CD4-positive, alpha-beta T cell (primary cell): ENCODE measurements at regions not wholly inside any gene's neighbourhood (a gene's known extent, or its start where the extent isn't known, plus 50 kb on each side); places are given as distances from the start of the nearest gene placed in this dataset.

Source experiments
- ATAC-seq: fragments of 200-7000 bp; cut with Tn5 transposase; one replicate; pipeline ENCODE4 v1.10.0; 2022; ENCODE audit warnings: mild to moderate bottlenecking; ENCODE audit not compliant: poor library complexity
- CTCF ChIA-PET: fragments of 350-600 bp; sonication (Branson Sonifier 250); formaldehyde crosslinking; loops from one replicate; lab custom pipeline; 2021; ENCODE audit warnings: antibody characterized with exemption, inconsistent platforms; lab: Charles Lee
- POLR2A ChIA-PET: fragments of 350-600 bp; sonication (Branson Sonifier 250); formaldehyde crosslinking; loops from one replicate; lab custom pipeline; 2021; ENCODE audit warnings: antibody characterized with exemption, inconsistent platforms; lab: Charles Lee
- DNase-seq, 14 experiments: peaks; one replicate each; pipeline ENCODE4 v3.0.0-alpha.2; 2013 to 2020; ENCODE audit warnings: mixed read lengths in 2 of 14
- H3K27ac ChIP-seq, 2 donors: one replicate each; pipeline versions ENCODE4 v1.5.1 to v1.7.0; 2013; ENCODE audit warnings: low read length in 2 of 2, low read depth in 1 of 2, mild to moderate bottlenecking in 1 of 2
- H3K27me3 ChIP-seq, 2 experiments: 1 replicate in 1 of 2; 2 replicates in 1 of 2; pipeline versions ENCODE4 v1.6.1 to v1.7.0; 2013; ENCODE audit warnings: low read length in 2 of 2, control low read depth in 1 of 2, mild to moderate bottlenecking in 1 of 2, moderate library complexity in 1 of 2; ENCODE audit not compliant: insufficient read depth in 2 of 2, control insufficient read depth in 1 of 2
- H3K36me3 ChIP-seq: one replicate; pipeline ENCODE4 v1.6.1; 2013; ENCODE audit warnings: low read length, control low read depth; ENCODE audit not compliant: insufficient read depth
- H3K4me1 ChIP-seq: one replicate; pipeline ENCODE4 v1.6.1; 2013; ENCODE audit warnings: low read length, control low read depth; ENCODE audit not compliant: insufficient read depth
- H3K4me3 ChIP-seq: one replicate; pipeline ENCODE4 v1.5.1; 2013; ENCODE audit warnings: mild to moderate bottlenecking, low read length, moderate library complexity
- H3K9me3 ChIP-seq, 2 experiments: 1 replicate in 1 of 2; 2 replicates in 1 of 2; pipeline versions ENCODE4 v1.6.1 to v1.7.0; 2013; ENCODE audit warnings: low read length in 2 of 2, mild to moderate bottlenecking in 2 of 2, control low read depth in 1 of 2, moderate library complexity in 1 of 2; ENCODE audit not compliant: control insufficient read depth in 1 of 2, insufficient read depth in 1 of 2
- H3K27ac Mint-ChIP-seq: one replicate; pipeline ENCODE4 v1.8.0; 2020; ENCODE audit warnings: mixed read lengths
- H3K27me3 Mint-ChIP-seq: one replicate; pipeline ENCODE4 v1.8.0; 2021; ENCODE audit warnings: mixed read lengths
- H3K36me3 Mint-ChIP-seq: one replicate; pipeline ENCODE4 v1.8.0; 2021; ENCODE audit warnings: low read depth, mixed read lengths
- H3K4me1 Mint-ChIP-seq: one replicate; pipeline ENCODE4 v1.8.0; 2021; ENCODE audit warnings: low read depth, mixed read lengths
- H3K4me3 Mint-ChIP-seq: one replicate; pipeline ENCODE4 v1.8.0; 2020; ENCODE audit warnings: mild to moderate bottlenecking, mixed read lengths
- H3K9me3 Mint-ChIP-seq: one replicate; pipeline ENCODE4 v1.8.0; 2020; ENCODE audit warnings: mixed read lengths
- intact Hi-C, 2 experiments: fragments of 100-400 bp; cut with DNase I in 1 of 2; cut with micrococcal nuclease in 1 of 2; formaldehyde crosslinking; loops; one replicate each; pipeline versions ENCODE4 v1.15.1 to v1.9.0; 2023 to 2025; cut with DNase I, micrococcal nuclease
- TF ChIP-seq, protein P1 (sequence below): fragments of 200-600 bp; IDR thresholded peaks from one replicate; pipeline ENCODE4 v1.8.0; 2022; ENCODE audit warnings: antibody characterized with exemption, mild to moderate bottlenecking

DNA sequence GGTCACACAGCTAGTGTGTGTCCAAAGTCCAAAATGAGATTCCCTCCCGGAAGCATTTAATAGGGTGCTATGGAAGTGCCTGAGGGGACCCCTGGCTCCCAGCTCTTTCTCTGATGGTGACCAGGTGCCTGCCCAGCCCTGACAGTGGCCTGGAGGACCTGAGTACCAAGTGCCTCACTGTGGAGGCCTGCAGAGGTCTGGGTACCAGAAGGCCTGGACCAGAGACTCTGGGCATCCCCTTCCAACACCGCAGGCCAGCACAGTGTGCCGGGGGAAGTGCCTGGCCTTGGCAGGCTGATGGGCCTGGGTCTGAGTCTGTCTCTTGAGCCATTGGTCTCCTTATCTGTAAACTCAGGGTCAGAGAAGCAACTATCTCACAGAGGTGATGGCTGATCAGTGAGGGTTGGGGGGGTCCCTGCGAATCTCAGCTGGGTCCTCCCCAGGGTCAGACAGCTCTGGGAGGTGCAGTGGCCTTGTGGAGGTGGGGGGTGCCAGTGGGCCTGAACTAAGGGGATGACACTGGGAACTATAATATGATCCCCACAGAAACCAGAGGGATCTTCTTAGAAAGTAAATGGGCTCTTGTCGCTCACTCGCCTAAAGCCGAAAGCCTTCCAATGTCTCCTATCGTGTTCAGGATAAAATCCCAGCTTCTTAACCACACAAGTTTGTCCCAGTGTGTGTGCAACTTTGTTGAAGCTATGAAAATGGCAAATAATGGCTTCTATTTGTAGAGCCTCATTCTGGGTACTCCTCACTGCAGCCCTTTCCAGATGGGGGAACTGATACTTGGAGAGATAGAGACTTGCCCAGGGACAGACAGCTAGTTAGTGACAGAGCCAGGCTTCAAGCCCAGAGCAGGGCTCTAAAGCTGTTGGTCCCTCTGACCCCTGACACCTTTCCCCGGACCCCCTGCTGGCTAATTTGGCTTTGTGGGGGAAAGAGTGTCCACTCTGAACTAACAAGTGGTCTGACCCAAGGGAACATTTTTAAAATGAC is 225.1 kb downstream of the TFCP2L1 start:
- intact Hi-C loops = no loop called here
- no peak overlapping the region for H3K27ac ChIP-seq
- Mint-ChIP-seq H3K4me1 (no peaks in the 10 kb centered on the region), H3K4me3 (no peak overlapping the region), H3K27ac (no peak overlapping the region), H3K27me3 (peaks cover 2% of the 10 kb centered on the region), H3K9me3 (no peaks in the 10 kb centered on the region), H3K36me3 (no peaks in the 10 kb centered on the region)
- H3K27me3 ChIP-seq = no peaks in the 10 kb centered on the region
- CTCF ChIA-PET = no interaction called here
- H3K4me1 ChIP-seq = no peaks in the 10 kb centered on the region
- no peaks in the 10 kb centered on the region for H3K9me3 ChIP-seq
- DNase-seq (no peak), ATAC-seq (no peak)
- H3K36me3 ChIP-seq = no peaks in the 10 kb centered on the region
- POLR2A ChIA-PET = no interaction called here
- no peak overlapping the region for H3K4me3 ChIP-seq
- TF ChIP-seq, protein P1, sequence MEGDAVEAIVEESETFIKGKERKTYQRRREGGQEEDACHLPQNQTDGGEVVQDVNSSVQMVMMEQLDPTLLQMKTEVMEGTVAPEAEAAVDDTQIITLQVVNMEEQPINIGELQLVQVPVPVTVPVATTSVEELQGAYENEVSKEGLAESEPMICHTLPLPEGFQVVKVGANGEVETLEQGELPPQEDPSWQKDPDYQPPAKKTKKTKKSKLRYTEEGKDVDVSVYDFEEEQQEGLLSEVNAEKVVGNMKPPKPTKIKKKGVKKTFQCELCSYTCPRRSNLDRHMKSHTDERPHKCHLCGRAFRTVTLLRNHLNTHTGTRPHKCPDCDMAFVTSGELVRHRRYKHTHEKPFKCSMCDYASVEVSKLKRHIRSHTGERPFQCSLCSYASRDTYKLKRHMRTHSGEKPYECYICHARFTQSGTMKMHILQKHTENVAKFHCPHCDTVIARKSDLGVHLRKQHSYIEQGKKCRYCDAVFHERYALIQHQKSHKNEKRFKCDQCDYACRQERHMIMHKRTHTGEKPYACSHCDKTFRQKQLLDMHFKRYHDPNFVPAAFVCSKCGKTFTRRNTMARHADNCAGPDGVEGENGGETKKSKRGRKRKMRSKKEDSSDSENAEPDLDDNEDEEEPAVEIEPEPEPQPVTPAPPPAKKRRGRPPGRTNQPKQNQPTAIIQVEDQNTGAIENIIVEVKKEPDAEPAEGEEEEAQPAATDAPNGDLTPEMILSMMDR = no peak

DNA sequence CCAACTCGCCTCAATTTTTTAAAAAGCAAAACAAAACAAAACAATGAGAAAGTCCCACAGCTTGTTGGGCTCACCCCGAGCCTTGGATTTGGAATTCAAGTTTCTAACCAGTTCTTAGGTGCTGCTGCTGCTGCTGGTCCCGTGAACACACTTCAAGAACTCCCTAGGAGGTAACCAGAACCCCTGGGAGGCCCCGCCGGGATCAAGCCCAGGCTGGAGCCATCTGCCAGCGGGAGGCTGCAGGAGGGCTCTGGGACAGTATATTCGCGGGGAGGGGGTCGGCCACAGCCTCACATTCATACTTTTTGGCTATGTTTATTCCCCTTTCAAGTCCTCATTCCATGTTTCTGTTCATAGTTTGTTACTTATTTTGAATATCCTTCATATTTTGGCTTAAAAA is 223.4 kb downstream of the TFCP2L1 start:
- Mint-ChIP-seq H3K27ac (no peak overlapping the region), H3K27me3 (peaks cover 4% of the 10 kb centered on the region), H3K4me1 (no peaks in the 10 kb centered on the region), H3K36me3 (no peaks in the 10 kb centered on the region), H3K4me3 (no peak overlapping the region), H3K9me3 (no peaks in the 10 kb centered on the region)
- no peak for DNase-seq
- POLR2A ChIA-PET = no interaction called here
- Histone ChIP-seq H3K4me1 (no peaks in the 10 kb centered on the region), H3K4me3 (no peak overlapping the region), H3K36me3 (no peaks in the 10 kb centered on the region), H3K27ac (no peak overlapping the region), H3K27me3 (no peaks in the 10 kb centered on the region), H3K9me3 (no peaks in the 10 kb centered on the region)
- TF ChIP-seq, protein P1 = no peak
- intact Hi-C loops = no loop called here
- no peak for ATAC-seq
- CTCF ChIA-PET = no interaction called here

DNA sequence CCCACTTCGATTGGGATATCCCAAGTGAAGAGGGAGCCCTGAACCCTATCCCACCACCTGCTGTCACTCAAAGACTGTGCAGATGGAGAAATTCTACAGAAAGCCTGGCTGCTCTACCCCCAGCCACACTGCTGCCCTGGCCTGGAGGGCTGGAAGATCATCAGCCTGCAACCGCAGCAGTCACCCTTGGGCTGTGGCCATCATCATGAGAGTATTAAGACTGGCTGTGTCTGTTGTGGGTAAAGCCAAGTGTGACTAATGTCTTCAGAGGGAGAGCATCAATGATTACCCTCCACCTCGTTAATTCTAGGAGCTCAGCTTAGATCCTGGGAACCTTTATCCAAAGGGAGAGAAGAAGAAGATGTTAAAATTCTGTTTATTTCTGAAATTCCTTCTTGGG is 221.5 kb downstream of the TFCP2L1 start:
- ChIA-PET CTCF (no interaction called here), POLR2A (no interaction called here)
- TF ChIP-seq, protein P1 = no peak
- Histone ChIP-seq H3K9me3 (no peaks in the 10 kb centered on the region), H3K4me3 (no peak overlapping the region), H3K27me3 (no peaks in the 10 kb centered on the region), H3K4me1 (no peaks in the 10 kb centered on the region), H3K27ac (no peak overlapping the region), H3K36me3 (no peaks in the 10 kb centered on the region)
- H3K4me3 Mint-ChIP-seq = no peak overlapping the region
- no peak overlapping the region for H3K27ac Mint-ChIP-seq
- ATAC-seq = no peak
- DNase-seq = no peak
- no peaks in the 10 kb centered on the region for H3K36me3 Mint-ChIP-seq
- H3K4me1 Mint-ChIP-seq = no peaks in the 10 kb centered on the region
- H3K27me3 Mint-ChIP-seq = peaks cover 4% of the 10 kb centered on the region
- intact Hi-C loops = no loop called here
- H3K9me3 Mint-ChIP-seq = no peaks in the 10 kb centered on the region
